GM21825 (cell line): ENCODE measurements at regions not wholly inside any gene's neighbourhood (a gene's known extent, or its start where the extent isn't known, plus 50 kb on each side); places are given as distances from the start of the nearest gene placed in this dataset.
"Not testable (repeated sequence)": the region's sequence is repeated elsewhere in the genome, so short reads cannot be mapped to it uniquely, and the experiment has no call there.

Experiments
- ATAC-seq: cut with Tn5 transposase; IDR thresholded peaks from one replicate; pipeline ENCODE4 v1.9.1; 2021; ENCODE audit warnings: mild to moderate bottlenecking, moderate library complexity; ENCODE audit not compliant: unreplicated experiment

- no peak for ATAC-seq
Measured at GRCh38 chr21:19031953-19032352, 628.4 kb upstream of the TMPRSS15 start.

- ATAC-seq, result no peak
Measured at GRCh38 chr21:19034041-19034440, 630.5 kb upstream of the TMPRSS15 start.

GRCh38 chr21:19034560-19034959 is 631.0 kb upstream of the TMPRSS15 start:
- ATAC-seq, result no peak

DNA sequence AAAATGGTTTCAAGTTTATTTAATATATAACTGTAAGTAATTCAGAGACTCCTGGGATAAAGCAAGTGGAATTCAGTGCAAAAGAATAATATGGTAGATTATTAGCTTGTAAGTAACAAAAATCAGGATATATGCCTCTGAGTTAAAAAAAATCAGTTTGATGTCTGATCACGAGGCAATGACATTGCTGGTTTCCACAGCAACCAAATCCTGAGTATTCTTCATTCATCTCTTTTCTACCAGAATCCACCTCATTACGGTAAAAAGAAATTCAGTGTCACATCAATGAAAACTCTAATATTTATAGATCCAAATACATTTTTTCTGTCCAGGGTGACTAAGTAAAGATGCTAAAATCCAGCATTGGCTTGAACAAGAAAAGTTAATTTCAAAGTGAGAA is 642.3 kb upstream of the TMPRSS15 start:
- no peak for ATAC-seq

GRCh38 chr21:19048098-19048672 is 644.6 kb upstream of the TMPRSS15 start:
- ATAC-seq, result no peak

GRCh38 chr21:19049567-19049966 is 646.0 kb upstream of the TMPRSS15 start:
- no peak for ATAC-seq

DNA sequence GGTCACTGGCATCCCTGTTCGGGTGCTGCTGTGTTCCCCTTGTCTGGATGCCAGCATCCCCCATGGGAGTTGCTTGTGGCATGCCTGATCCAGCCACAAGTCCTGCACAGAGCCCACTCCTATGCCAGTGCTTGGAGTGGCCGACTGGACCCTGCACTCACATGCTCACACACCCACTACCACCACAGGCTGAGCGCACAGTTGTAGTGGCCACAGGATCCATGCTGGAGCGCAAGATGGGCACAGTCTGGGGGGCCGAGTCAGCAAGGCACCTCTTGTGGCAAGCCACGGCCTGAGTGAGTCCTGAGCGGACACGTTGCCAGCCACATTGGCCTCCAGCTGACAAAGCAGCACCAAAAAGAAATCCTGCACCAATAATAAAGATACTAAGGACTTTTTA is 661.6 kb upstream of the TMPRSS15 start:
- ATAC-seq, result no peak

DNA sequence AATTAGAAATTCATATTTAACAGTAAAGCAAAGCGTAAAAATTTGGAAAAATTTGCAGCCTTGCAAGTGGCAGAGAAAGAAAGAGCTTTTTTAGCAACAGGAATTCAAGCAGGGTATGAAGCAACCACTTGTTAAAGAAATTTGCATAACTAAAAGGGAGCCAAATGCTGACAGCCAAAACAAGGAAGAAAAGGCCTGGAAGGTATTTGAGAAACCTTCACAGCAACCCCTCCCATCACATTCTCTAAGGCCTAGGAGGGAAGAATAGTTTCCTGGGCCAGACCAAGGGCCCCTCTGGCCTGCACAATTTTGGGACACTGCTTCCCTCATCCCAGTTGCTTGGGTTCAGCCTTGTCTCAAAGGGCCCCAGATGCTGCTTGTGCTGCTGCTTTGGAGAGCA is 672.4 kb upstream of the TMPRSS15 start:
- no peak for ATAC-seq

DNA sequence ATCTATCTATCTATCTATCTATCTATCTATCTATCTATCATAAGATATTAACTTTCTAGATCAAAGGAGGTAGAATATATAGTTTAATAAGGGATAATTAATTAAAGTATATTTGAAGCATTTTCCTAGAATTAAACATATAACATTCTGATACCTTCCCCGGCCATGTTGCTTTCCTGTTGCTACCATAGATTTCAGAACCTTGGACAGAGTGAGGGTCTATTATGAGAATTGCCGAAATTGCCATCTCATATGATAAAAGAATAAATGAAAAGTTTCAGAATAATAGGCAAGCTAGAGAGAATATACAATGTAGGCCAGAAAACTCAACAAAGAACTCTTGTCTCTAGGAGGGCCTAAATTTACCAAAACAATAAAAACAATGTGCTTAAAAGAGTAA is 706.1 kb upstream of the TMPRSS15 start:
- no peak for ATAC-seq

DNA sequence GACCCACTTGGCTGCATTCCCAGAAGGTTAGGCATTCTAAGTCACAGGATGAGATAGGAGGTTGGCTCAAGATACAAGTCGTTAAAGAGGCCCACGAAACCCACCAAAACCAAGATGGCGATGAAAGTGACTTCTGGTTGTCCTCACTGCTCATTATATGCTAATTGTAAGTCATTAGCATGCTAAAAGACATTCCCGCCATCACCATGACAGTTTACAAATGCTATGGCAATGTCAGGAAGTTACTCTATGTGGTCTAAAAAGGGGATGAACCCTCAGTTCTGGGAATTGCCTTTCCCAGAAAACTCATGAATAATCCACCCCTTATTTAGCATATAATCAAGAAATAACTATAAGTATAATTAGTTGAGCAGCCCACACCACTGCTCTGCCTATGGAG is 715.7 kb upstream of the TMPRSS15 start:
- not testable (repeated sequence) for ATAC-seq

DNA sequence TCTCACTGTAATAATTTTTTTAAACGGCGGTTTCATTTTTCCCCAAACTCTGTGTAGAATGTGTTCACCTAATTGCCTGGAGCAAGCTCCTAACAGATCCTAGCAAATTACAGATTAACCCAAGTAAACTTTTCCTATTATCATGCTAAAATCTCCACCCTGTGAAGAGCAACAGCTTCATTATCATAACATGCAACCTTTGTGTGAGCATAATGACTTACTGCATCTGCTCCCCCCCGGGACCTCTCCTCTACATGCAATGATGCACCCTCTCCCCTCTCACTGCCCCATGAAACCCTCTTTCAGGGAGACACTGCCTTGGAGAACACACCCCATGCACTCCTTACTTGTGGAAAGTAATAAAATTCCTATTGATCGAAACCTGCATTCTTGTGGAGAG is 717.0 kb upstream of the TMPRSS15 start:
- ATAC-seq, result no peak

DNA sequence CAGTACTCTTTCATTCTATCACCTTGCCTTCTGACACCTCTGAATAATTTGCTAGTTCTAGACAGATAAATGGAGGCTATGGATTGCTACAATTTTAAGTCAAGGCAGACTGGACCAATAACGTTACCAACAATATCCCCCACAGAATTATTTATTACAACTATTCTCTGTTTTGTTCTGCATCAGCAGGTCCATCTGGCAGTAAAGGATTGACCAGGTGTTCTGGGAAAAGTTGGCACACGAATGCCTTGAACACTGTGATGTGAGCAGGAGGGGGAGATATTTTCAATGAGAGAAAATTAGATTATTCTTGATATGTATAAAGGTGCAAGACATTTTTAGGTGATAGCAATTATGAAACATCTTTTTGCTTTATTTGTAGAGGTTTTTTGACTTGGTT is 718.8 kb upstream of the TMPRSS15 start:
- no peak for ATAC-seq

DNA sequence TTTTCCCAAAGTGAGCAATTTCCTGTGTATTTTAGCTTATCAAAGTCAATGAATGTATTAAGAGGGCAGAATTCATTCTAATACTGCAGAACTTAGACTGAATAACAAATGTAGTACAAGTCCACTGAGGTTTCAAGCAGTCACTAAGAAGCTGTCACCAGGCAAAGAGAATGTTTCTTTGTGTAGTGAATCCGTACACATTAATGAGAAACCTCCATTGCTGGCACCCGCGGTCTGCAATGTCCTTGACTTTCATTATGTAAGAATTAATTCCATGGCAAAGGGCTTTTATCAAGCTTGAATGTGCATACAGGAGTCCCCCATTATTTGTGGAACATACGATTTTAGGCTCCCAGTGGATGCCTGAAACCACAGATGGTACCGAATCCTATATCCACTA is 719.5 kb upstream of the TMPRSS15 start:
- ATAC-seq, result no peak

GRCh38 chr21:19123525-19123924 is 719.9 kb upstream of the TMPRSS15 start:
- ATAC-seq, result no peak

DNA sequence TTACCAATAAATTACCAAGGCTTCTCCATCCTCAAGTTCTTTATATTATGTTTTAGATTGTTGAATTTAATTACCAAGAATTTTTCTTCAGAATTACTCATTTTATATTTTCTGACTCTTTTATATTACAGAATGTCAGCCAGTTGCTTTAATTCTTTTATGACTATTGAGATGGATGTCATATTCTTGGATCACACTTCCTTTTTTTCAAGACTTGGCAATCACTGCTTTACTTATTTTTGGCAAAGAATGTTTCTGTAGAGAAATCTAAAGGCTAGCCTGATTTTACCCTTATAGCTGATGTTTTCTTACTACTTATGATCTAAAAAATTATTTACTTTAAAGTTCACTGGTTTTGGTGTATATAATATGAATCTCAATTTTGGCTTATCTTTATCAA is 721.1 kb upstream of the TMPRSS15 start:
- no peak for ATAC-seq

DNA sequence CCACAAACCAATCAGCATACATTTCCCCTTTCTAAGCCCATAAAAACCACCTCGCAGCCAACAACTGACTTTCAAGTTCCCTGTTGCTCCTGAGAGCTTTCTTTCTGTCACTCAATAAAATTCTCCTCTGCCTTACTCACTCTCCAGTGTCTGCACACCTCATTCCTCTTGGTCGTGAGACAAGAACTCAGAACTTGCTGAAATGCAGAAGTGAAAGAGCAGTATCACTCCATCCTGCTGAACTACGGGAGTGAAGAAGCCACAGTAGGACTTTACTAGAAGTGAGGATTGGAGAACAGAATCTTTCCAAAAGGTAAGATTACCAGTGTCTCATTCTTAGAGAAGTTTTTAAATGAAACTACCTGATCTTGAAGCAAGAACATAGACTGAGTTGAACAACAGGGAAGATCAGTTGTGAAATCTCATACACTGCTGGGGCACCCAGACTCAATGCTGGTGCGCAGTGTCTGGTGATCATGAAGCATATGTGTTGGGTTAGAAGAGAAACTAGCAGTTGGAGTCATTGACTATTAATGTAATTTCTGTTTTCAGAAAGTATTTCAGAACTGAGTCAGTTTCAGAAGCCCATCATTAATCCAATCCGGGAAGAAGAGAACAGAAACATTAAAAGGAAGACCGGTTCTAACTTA is 726.9 kb upstream of the TMPRSS15 start:
- ATAC-seq, result no peak

- ATAC-seq, result no peak
Measured at GRCh38 chr21:19141511-19141910, 737.9 kb upstream of the TMPRSS15 start.

DNA sequence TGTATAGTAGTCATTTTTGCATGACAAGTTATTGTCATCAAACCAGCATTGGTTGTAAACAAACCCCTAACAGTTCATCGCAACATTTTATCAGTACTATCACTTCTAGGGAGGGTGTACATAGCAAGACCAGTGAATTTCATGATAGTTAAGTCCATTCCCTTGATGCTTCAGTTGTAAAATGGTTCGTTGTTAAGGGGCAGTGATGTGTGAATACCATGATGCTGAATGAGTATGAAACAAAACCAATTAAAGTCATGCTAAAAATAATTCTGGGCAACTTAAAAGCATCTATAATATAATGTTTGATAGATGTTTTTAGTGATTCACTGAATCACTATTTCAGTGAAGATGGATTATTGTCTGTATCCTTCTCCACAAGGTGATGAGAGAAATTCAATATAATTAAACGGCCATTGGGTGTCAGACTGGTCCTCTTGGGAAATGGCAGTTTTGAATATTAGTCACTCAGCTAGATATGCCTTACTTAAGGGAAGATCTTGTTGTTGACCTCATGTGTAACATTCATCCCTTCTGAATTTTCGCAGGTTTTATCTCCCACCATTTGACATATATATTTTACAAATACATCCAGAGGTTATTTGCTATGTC is 742.2 kb upstream of the TMPRSS15 start:
- ATAC-seq, result no peak

DNA sequence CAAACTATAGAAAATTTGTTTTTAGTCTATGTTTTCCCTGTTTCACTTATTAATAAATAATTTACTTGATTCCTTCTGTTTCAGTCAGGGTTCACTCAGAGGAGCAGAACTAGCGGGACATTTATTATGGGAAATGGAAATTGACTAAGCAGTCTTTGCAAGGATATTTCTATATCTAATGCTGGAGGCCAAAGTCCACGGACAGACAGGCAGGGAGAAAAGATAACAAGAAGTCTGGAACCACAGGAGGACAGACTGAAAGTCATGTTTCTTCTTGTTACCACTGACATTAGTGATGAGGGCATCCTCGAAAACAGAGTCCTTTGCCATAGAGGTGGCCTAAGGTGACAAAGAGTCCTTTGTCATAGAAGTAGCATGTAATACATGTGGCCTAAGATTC is 744.5 kb upstream of the TMPRSS15 start:
- ATAC-seq, result no peak

DNA sequence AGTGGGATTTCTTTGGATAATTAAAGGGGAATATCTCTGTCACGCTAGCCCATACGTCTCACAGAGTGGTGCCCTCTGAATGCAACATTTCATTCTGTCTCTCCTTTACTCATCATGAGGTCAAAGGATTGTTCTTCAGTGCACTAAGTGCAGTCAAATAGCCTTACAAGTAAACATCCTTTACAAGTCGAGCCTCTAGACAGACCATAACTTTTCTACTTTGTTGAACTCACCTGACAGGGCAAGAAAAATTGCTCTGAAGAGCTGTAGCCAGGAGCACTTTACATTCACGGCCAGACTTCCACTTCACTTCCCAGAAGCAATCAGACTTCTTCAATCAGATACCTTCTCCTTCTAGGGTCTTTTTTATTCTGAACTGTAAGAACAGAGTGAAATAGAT is 768.0 kb upstream of the TMPRSS15 start:
- no peak for ATAC-seq

GRCh38 chr21:19181604-19182140 is 778.1 kb upstream of the TMPRSS15 start:
- no peak for ATAC-seq

GRCh38 chr21:19197950-19198349 is 794.4 kb upstream of the TMPRSS15 start:
- ATAC-seq, result no peak
